ENCODE measurements at regions not wholly inside any gene's neighbourhood (a gene's known extent, or its start where the extent isn't known, plus 50 kb on each side); places are given as distances from the start of the nearest gene placed in this dataset.

- Histone ChIP-seq H3K9me2 (ENCODE audit: insufficient read depth) (no peaks in the 10 kb centered on the region), H3K27ac (ENCODE audit: low read depth) (no peak overlapping the region), H3K4me3 (no peak overlapping the region), H3K4me2 (no peak overlapping the region), H3K79me2 (replicated peaks; ENCODE audit: insufficient read depth) (no peaks in the 10 kb centered on the region), H3F3A (replicated peaks; ENCODE audit: low read depth) (no peaks in the 10 kb centered on the region), H3K27me3 (ENCODE audit: insufficient read depth) (no peaks in the 10 kb centered on the region), H2AFZ (no peak overlapping the region), H3K4me1 (ENCODE audit: insufficient read depth) (no peaks in the 10 kb centered on the region), H3K36me3 (ENCODE audit: insufficient read depth) (no peaks in the 10 kb centered on the region), H4K20me1 (replicated peaks; ENCODE audit: insufficient read depth) (no peaks in the 10 kb centered on the region)
- H3K36me3 Mint-ChIP-seq (ENCODE audit: low read depth) = no peaks in the 10 kb centered on the region
- peaks cover 2% of the 10 kb centered on the region; the same call in 1 of the 3 replicates for H3K4me1 Mint-ChIP-seq
- ATAC-seq (no peak), DNase-seq (ENCODE audit: low spot score) (no peak)
- H3K27me3 Mint-ChIP-seq (ENCODE audit: insufficient read depth, low read depth, poor library complexity) = no peaks in the 10 kb centered on the region
- H3K9me3 Mint-ChIP-seq = no peaks in the 10 kb centered on the region
- no peak overlapping the region for H3K4me3 Mint-ChIP-seq
- H3K27ac Mint-ChIP-seq = no peak overlapping the region
- no peak for TF ChIP-seq CREB1 (CRISPR knock-in tag; IDR thresholded peaks at IDR 0.05; ENCODE audit: low read depth)
- TF ChIP-seq STAT1 (IDR thresholded peaks at IDR 0.05; ENCODE audit: unreplicated experiment) = no peak
- no peak for TF ChIP-seq ZNF331 (CRISPR knock-in tag; IDR thresholded peaks at IDR 0.05; ENCODE audit: low read depth)
- TF ChIP-seq NANOG (IDR thresholded peaks at IDR 0.05; ENCODE audit: borderline replicate concordance) = no peak
- TF ChIP-seq REST (IDR thresholded peaks at IDR 0.05; ENCODE audit: unreplicated experiment) = no peak
- TF ChIP-seq POLR2AphosphoS5 (IDR thresholded peaks at IDR 0.05; ENCODE audit: low read depth) = no peak
- TF ChIP-seq, protein P1, sequence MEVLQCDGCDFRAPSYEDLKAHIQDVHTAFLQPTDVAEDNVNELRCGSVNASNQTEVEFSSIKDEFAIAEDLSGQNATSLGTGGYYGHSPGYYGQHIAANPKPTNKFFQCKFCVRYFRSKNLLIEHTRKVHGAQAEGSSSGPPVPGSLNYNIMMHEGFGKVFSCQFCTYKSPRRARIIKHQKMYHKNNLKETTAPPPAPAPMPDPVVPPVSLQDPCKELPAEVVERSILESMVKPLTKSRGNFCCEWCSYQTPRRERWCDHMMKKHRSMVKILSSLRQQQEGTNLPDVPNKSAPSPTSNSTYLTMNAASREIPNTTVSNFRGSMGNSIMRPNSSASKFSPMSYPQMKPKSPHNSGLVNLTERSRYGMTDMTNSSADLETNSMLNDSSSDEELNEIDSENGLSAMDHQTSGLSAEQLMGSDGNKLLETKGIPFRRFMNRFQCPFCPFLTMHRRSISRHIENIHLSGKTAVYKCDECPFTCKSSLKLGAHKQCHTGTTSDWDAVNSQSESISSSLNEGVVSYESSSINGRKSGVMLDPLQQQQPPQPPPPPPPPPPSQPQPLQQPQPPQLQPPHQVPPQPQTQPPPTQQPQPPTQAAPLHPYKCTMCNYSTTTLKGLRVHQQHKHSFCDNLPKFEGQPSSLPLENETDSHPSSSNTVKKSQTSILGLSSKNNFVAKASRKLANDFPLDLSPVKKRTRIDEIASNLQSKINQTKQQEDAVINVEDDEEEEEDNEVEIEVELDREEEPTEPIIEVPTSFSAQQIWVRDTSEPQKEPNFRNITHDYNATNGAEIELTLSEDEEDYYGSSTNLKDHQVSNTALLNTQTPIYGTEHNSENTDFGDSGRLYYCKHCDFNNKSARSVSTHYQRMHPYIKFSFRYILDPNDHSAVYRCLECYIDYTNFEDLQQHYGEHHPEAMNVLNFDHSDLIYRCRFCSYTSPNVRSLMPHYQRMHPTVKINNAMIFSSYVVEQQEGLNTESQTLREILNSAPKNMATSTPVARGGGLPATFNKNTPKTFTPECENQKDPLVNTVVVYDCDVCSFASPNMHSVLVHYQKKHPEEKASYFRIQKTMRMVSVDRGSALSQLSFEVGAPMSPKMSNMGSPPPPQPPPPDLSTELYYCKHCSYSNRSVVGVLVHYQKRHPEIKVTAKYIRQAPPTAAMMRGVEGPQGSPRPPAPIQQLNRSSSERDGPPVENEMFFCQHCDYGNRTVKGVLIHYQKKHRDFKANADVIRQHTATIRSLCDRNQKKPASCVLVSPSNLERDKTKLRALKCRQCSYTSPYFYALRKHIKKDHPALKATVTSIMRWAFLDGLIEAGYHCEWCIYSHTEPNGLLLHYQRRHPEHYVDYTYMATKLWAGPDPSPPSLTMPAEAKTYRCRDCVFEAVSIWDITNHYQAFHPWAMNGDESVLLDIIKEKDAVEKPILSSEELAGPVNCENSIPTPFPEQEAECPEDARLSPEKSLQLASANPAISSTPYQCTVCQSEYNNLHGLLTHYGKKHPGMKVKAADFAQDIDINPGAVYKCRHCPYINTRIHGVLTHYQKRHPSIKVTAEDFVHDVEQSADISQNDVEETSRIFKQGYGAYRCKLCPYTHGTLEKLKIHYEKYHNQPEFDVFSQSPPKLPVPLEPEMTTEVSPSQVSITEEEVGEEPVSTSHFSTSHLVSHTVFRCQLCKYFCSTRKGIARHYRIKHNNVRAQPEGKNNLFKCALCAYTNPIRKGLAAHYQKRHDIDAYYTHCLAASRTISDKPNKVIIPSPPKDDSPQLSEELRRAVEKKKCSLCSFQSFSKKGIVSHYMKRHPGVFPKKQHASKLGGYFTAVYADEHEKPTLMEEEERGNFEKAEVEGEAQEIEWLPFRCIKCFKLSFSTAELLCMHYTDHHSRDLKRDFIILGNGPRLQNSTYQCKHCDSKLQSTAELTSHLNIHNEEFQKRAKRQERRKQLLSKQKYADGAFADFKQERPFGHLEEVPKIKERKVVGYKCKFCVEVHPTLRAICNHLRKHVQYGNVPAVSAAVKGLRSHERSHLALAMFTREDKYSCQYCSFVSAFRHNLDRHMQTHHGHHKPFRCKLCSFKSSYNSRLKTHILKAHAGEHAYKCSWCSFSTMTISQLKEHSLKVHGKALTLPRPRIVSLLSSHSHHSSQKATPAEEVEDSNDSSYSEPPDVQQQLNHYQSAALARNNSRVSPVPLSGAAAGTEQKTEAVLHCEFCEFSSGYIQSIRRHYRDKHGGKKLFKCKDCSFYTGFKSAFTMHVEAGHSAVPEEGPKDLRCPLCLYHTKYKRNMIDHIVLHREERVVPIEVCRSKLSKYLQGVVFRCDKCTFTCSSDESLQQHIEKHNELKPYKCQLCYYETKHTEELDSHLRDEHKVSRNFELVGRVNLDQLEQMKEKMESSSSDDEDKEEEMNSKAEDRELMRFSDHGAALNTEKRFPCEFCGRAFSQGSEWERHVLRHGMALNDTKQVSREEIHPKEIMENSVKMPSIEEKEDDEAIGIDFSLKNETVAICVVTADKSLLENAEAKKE (CRISPR knock-in tag; IDR thresholded peaks at IDR 0.05) = no peak
- TF ChIP-seq JUNB (IDR thresholded peaks at IDR 0.05; ENCODE audit: unreplicated experiment) = no peak
- TF ChIP-seq, protein P2, sequence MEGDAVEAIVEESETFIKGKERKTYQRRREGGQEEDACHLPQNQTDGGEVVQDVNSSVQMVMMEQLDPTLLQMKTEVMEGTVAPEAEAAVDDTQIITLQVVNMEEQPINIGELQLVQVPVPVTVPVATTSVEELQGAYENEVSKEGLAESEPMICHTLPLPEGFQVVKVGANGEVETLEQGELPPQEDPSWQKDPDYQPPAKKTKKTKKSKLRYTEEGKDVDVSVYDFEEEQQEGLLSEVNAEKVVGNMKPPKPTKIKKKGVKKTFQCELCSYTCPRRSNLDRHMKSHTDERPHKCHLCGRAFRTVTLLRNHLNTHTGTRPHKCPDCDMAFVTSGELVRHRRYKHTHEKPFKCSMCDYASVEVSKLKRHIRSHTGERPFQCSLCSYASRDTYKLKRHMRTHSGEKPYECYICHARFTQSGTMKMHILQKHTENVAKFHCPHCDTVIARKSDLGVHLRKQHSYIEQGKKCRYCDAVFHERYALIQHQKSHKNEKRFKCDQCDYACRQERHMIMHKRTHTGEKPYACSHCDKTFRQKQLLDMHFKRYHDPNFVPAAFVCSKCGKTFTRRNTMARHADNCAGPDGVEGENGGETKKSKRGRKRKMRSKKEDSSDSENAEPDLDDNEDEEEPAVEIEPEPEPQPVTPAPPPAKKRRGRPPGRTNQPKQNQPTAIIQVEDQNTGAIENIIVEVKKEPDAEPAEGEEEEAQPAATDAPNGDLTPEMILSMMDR (conservative IDR thresholded peaks at IDR 0.05; ENCODE audit: low read depth in 2 of 2) = no peak
- no peak for TF ChIP-seq EZH2 (IDR thresholded peaks at IDR 0.05; ENCODE audit: low read depth, unreplicated experiment)
- no peak for TF ChIP-seq EZH2phosphoT487 (IDR thresholded peaks at IDR 0.05; ENCODE audit: unreplicated experiment)
- TF ChIP-seq ZNF114 (CRISPR knock-in tag; IDR thresholded peaks at IDR 0.05) = no peak
- no peak for TF ChIP-seq ETS1 (IDR thresholded peaks at IDR 0.05)
Observed at GRCh38 chr3:118626453-118626852, 408.2 kb downstream of the IGSF11 start.

Data from GM23338 (cell line).